Breast epithelium (tissue), 4 donors: ENCODE measurements at regions not wholly inside any gene's neighbourhood (a gene's known extent, or its start where the extent isn't known, plus 50 kb on each side); places are given as distances from the start of the nearest gene placed in this dataset.
"Not testable (repeated sequence)": the region's sequence is repeated elsewhere in the genome, so short reads cannot be mapped to it uniquely, and the experiment has no call there.

Source experiments
- DNase-seq, 2 donors: peaks; one replicate each; pipeline ENCODE4 v3.0.0-alpha.2; 2019; ENCODE audit warnings: low spot score in 2 of 2
- H3K27ac ChIP-seq, 2 donors: fragments of 200-600 bp; sonication (generic) in 1 of 2; one replicate each; pipeline ENCODE4 v1.5.1; 2016 to 2019; ENCODE audit warnings: mild to moderate bottlenecking in 1 of 2
- H3K27me3 ChIP-seq, 2 donors: fragments of 200-600 bp; sonication (generic) in 1 of 2; one replicate each; pipeline versions ENCODE4 v1.5.1 to v1.6.0; 2017 to 2019; ENCODE audit warnings: control low read depth in 1 of 2, mild to moderate bottlenecking in 1 of 2
- H3K36me3 ChIP-seq: fragments of 200-600 bp; one replicate; pipeline ENCODE4 v1.5.1; 2019
- H3K4me1 ChIP-seq, 2 donors: fragments of 200-600 bp; sonication (generic); one replicate each; pipeline ENCODE4 v1.5.1; 2016 to 2019; ENCODE audit warnings: control low read depth in 1 of 2
- H3K4me3 ChIP-seq, 3 donors: fragments of 200-600 bp; sonication (generic); 1 replicate in 2 of 3; 2 replicates in 1 of 3; pipeline ENCODE4 v1.5.1; 2016 to 2019; ENCODE audit warnings: mild to moderate bottlenecking in 3 of 3, moderate library complexity in 2 of 3
- H3K9me3 ChIP-seq, 2 donors: fragments of 200-600 bp; sonication (generic) in 1 of 2; one replicate each; pipeline ENCODE4 v1.5.1; 2016 to 2019; ENCODE audit warnings: control low read depth in 1 of 2
- CTCF ChIP-seq, 3 donors: fragments of 450-650 bp; IDR thresholded peaks; one replicate each; pipeline ENCODE4 v1.5.1; 2016 to 2017; ENCODE audit warnings: antibody characterized with exemption in 3 of 3, mild to moderate bottlenecking in 3 of 3, moderate library complexity in 3 of 3
- POLR2A ChIP-seq: fragments of 450-650 bp; IDR thresholded peaks from one replicate; pipeline ENCODE4 v1.6.1; 2016; ENCODE audit warnings: antibody characterized with exemption, mild to moderate bottlenecking, moderate library complexity
- POLR2AphosphoS5 ChIP-seq, 3 donors: sonication (generic); formaldehyde crosslinking; IDR thresholded peaks; one replicate each; pipeline ENCODE4 v1.6.1; 2017; ENCODE audit warnings: antibody characterized with exemption in 3 of 3
- intact Hi-C: fragments of 100-400 bp; cut with DNase I; formaldehyde crosslinking; loops from one replicate; pipeline ENCODE4 v1.15.1; 2023; ENCODE audit warnings: low total_unique reads

- DNase-seq = no peak
- no peaks in the 10 kb centered on the region for H3K27me3 ChIP-seq
- no peaks in the 10 kb centered on the region for H3K36me3 ChIP-seq
- H3K4me1 ChIP-seq = no peaks in the 10 kb centered on the region
- TF ChIP-seq POLR2A = no peak
- no peak for TF ChIP-seq POLR2AphosphoS5 (IDR thresholded peaks at IDR 0.05)
- no peak for TF ChIP-seq CTCF (IDR thresholded peaks at IDR 0.05)
- H3K9me3 ChIP-seq = no peaks in the 10 kb centered on the region
- H3K27ac ChIP-seq = no peak overlapping the region
- H3K4me3 ChIP-seq = no peak overlapping the region
- intact Hi-C loops = no loop called here
Observed at GRCh38 chr12:74752215-74752614, 214.6 kb downstream of the ATXN7L3B start.

GRCh38 chr12:74770552-74770951, 232.9 kb downstream of the ATXN7L3B start:
- H3K4me3 ChIP-seq = no peak overlapping the region
- no peaks in the 10 kb centered on the region for H3K36me3 ChIP-seq
- H3K4me1 ChIP-seq = no peaks in the 10 kb centered on the region
- TF ChIP-seq POLR2A (no peak), POLR2AphosphoS5 (IDR thresholded peaks at IDR 0.05) (no peak), CTCF (IDR thresholded peaks at IDR 0.05) (no peak)
- no peaks in the 10 kb centered on the region for H3K9me3 ChIP-seq
- DNase-seq = no peak
- intact Hi-C loops = no loop called here
- no peak overlapping the region for H3K27ac ChIP-seq
- no peaks in the 10 kb centered on the region for H3K27me3 ChIP-seq

GRCh38 chr12:74775276-74775675, 237.6 kb downstream of the ATXN7L3B start:
- no peaks in the 10 kb centered on the region for H3K36me3 ChIP-seq
- TF ChIP-seq POLR2AphosphoS5 (IDR thresholded peaks at IDR 0.05) = no peak
- TF ChIP-seq CTCF (IDR thresholded peaks at IDR 0.05) = no peak
- TF ChIP-seq POLR2A = no peak
- DNase-seq = no peak
- no peak overlapping the region for H3K27ac ChIP-seq
- no peaks in the 10 kb centered on the region for H3K27me3 ChIP-seq
- H3K4me1 ChIP-seq = no peaks in the 10 kb centered on the region
- no peak overlapping the region for H3K4me3 ChIP-seq
- intact Hi-C loops = no loop called here
- no peaks in the 10 kb centered on the region for H3K9me3 ChIP-seq

- H3K4me1 ChIP-seq = no peaks in the 10 kb centered on the region
- intact Hi-C loops = no loop called here
- H3K9me3 ChIP-seq = no peaks in the 10 kb centered on the region
- no peak overlapping the region for H3K4me3 ChIP-seq
- TF ChIP-seq POLR2AphosphoS5 (IDR thresholded peaks at IDR 0.05) (no peak), POLR2A (no peak), CTCF (IDR thresholded peaks at IDR 0.05) (no peak)
- H3K36me3 ChIP-seq = no peaks in the 10 kb centered on the region
- no peak overlapping the region for H3K27ac ChIP-seq
- DNase-seq = no peak
- H3K27me3 ChIP-seq = no peaks in the 10 kb centered on the region
Observed at GRCh38 chr12:74776378-74776777, 238.7 kb downstream of the ATXN7L3B start.

GRCh38 chr12:74780182-74780849, 242.7 kb downstream of the ATXN7L3B start:
- H3K4me1 ChIP-seq = no peaks in the 10 kb centered on the region
- intact Hi-C loops = no loop called here
- no peak for DNase-seq
- no peak overlapping the region for H3K4me3 ChIP-seq
- H3K9me3 ChIP-seq = no peaks in the 10 kb centered on the region
- no peaks in the 10 kb centered on the region for H3K36me3 ChIP-seq
- TF ChIP-seq CTCF (IDR thresholded peaks at IDR 0.05) = no peak
- no peak for TF ChIP-seq POLR2AphosphoS5 (IDR thresholded peaks at IDR 0.05)
- no peak for TF ChIP-seq POLR2A
- H3K27me3 ChIP-seq = no peaks in the 10 kb centered on the region
- H3K27ac ChIP-seq = no peak overlapping the region

- H3K9me3 ChIP-seq, H3K27me3 ChIP-seq, H3K4me3 ChIP-seq, DNase-seq, intact Hi-C loops, H3K4me1 ChIP-seq, H3K27ac ChIP-seq, H3K36me3 ChIP-seq: not testable (repeated sequence)
Observed at GRCh38 chr12:74780850-74781241, 243.2 kb downstream of the ATXN7L3B start.
